RWPE1 (cell line): ENCODE measurements at regions not wholly inside any gene's neighbourhood (a gene's known extent, or its start where the extent isn't known, plus 50 kb on each side); places are given as distances from the start of the nearest gene placed in this dataset.

Source experiments
- CTCF ChIA-PET: fragments of 350-600 bp; sonication (Branson Sonifier 250); formaldehyde crosslinking; extraction: SDS; loops from one replicate; lab custom pipeline; 2021; lab: Yijun Ruan, JAX
- POLR2A ChIA-PET: fragments of 400-600 bp; formaldehyde crosslinking; extraction: SDS; loops from one replicate; lab custom pipeline; 2020; ENCODE audit warnings: antibody characterized with exemption; ENCODE audit not compliant: low non-redundant PET; lab: Yijun Ruan, JAX
- DNase-seq: peaks from one replicate; pipeline ENCODE4 v3.0.0; 2012; ENCODE audit warnings: low spot score
- H3K27ac ChIP-seq: fragments of 450-650 bp; 2 replicates; pipeline ENCODE4 v1.5.1; 2017
- CTCF ChIP-seq: fragments of 450-650 bp; conservative IDR thresholded peaks from 2 replicates; pipeline ENCODE4 v1.5.1; 2017; ENCODE audit warnings: low read depth, mild to moderate bottlenecking

DNA sequence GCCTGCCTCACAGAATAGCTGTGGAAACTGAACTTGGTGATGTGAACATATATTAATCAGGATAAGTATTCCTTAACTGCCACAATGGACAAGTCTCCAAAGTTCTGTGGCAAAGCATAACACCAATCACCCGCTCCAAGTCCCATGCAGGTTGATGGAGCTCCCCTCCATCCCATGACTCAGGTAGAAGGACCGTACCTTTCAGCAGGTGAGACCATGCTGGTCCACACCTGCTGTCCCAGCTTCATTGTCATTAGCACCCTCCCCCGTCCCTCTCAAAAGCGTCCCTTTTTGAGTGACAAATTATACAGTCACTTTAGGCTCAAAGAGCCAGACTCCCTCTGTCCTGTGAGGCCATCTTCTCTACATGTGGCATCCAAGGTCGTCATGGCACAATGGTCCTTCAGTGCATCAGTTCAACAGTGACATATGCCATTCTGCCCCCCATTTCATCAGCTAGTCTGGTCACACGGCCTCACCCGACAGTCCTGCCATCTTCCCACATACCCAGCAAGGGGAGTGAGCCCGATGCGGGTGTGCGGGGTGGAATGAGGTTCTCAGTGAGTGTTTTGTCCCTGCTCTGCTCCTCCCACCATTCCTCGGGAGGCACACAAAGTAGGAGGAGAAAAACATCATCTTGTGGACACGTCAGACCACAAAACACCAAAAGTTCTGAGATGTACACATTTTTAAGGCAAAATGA, 136.7 kb upstream of the MYCN start:
- H3K27ac ChIP-seq = no peak overlapping the region
- POLR2A ChIA-PET = no interaction called here
- TF ChIP-seq CTCF = no peak
- DNase-seq = no peak
- CTCF ChIA-PET = interaction anchor here (0.5 kb wide), 1 partner anchor 108 kb away, joined by 3 read pairs; no protein-coding TSS in a partner anchor

GRCh38 chr2:15804246-15804619, 136.1 kb upstream of the MYCN start:
- no peak for DNase-seq
- POLR2A ChIA-PET = no interaction called here
- CTCF ChIA-PET = no interaction called here
- H3K27ac ChIP-seq = no peak overlapping the region
- TF ChIP-seq CTCF = no peak

- CTCF ChIA-PET = no interaction called here
- POLR2A ChIA-PET = no interaction called here
- no peak for DNase-seq
- TF ChIP-seq CTCF = no peak
- no peak overlapping the region for H3K27ac ChIP-seq
These were observed 135.7 kb upstream of the MYCN start for GRCh38 chr2:15804691-15805090.

GRCh38 chr2:15805206-15805605, 135.1 kb upstream of the MYCN start:
- ChIA-PET POLR2A (no interaction called here), CTCF (no interaction called here)
- no peak for DNase-seq
- TF ChIP-seq CTCF = no peak
- no peak overlapping the region for H3K27ac ChIP-seq

GRCh38 chr2:15805772-15806171, 134.6 kb upstream of the MYCN start:
- H3K27ac ChIP-seq = no peak overlapping the region
- no peak for DNase-seq
- POLR2A ChIA-PET = no interaction called here
- CTCF ChIA-PET = no interaction called here
- TF ChIP-seq CTCF = no peak

GRCh38 chr2:15806801-15807417, 133.4 kb upstream of the MYCN start:
- no peak overlapping the region for H3K27ac ChIP-seq
- POLR2A ChIA-PET = no interaction called here
- CTCF ChIA-PET = no interaction called here
- no peak for DNase-seq
- TF ChIP-seq CTCF = no peak
